Urothelium cell line (cell line): ENCODE measurements at regions not wholly inside any gene's neighbourhood (a gene's known extent, or its start where the extent isn't known, plus 50 kb on each side); places are given as distances from the start of the nearest gene placed in this dataset.

Source experiments
- DNase-seq: peaks from one replicate; pipeline ENCODE4 v3.0.0; 2011; ENCODE audit warnings: low spot score, mixed read lengths
- FAIRE-seq: peaks from 2 replicates; lab custom pipeline; 2011; peaks lifted over from hg19 to GRCh38; lab: Jason Lieb, UNC

DNA sequence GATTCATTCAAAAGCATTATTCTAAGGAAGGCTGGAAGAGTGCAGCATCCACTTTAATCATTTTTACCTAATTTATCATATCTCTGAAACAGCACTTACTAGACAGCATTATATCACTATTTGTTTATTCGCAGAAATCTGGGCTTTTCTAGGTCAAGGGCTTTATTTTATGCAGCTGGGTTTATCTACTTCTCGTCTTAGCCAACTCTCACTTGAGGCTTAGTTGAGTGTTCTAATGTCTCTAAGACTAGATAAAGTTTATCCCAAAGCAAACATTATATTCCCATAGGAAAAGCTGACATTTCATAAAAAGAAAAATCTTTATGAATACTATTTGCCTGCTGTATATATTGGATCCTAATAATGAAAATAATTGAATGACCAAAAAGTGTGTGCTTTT lies 720.8 kb upstream of the FLRT2 start:
- no peak for DNase-seq
- no peak for FAIRE-seq

DNA sequence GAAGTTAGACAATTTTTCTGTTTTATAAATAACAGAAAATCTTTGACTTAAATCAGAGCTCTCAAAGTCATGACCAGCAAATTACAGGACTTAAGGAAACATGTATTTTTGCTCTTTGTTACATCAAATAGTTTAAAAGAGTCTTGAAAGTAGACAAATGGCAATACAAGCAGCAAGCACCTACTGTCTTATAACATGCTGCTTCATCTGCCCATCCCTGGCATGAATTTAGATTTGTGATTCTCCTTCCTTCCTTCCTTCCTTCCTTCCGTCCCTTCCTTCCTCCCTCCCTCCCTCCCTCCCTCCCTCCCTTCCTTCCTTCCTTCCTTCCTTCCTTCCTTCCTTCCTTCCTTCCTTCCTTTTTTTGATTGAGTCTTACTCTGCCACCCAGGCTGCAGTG lies 715.6 kb upstream of the FLRT2 start:
- no peak for DNase-seq
- no peak for FAIRE-seq

GRCh38 chr14:84819528-84819927 lies 710.4 kb upstream of the FLRT2 start:
- DNase-seq (no peak), FAIRE-seq (no peak)

DNA sequence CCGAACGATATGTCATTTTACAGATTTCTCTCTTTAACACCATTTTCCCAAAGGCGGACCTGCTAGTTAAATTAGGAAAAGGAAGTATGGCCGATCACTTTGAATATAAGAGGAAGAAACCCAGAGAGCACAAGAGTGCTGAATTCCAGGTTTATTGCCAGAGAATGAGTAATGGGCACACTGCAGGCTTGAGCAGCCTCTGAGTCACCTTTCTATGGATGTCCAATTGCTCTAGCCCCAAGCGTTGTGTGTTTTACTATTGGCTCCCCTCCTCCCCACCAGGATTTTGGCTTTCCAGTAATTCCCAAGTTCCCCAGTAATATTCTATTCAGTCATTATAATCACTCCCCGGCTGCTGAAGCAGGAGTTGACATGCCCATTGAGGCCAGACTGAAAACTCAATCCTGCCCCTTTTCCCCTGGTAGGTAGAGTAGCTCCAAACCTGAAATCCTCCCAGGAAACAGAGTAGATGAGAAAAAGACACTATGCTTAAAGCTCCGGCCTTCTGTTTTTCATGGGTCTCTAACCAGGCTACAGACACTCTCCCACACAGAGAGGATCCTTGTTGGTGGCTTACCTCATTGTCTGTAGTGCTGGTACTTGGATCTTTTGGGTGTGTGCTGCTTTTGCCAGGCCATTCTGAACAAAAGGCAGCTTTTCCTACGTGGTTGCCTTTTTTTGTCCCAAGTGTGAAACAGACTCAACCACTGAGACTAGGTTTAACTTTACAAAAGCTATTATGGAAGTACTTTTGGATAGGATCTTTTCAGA lies 704.3 kb upstream of the FLRT2 start:
- DNase-seq, result peak; percentile 50
- FAIRE-seq, result no peak

GRCh38 chr14:84826294-84826693 lies 703.6 kb upstream of the FLRT2 start:
- no peak for DNase-seq
- peak; percentile 5 for FAIRE-seq

DNA sequence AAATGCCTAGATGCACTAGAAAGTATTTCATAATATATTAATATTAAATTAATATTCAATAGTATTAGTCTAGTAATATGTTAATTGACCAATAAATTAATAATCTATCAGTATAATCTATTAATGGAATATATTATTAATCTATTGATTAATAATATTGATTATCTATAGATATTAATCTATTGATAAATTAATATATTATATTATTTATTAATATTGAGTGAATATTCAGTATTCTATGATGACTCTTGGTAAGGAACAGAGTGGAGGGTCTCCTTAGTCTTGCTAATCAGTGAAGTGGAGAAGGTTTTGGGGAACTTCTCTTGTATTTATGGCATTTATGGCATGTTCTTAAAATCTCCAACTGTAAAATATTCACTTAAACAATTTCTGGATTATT lies 679.3 kb upstream of the FLRT2 start:
- FAIRE-seq (no peak), DNase-seq (no peak)

- FAIRE-seq (no peak), DNase-seq (no peak)
Observed at GRCh38 chr14:84856751-84857534, 673.0 kb upstream of the FLRT2 start.

- DNase-seq (no peak), FAIRE-seq (no peak)
Observed at GRCh38 chr14:84857571-84857970, 672.4 kb upstream of the FLRT2 start.

DNA sequence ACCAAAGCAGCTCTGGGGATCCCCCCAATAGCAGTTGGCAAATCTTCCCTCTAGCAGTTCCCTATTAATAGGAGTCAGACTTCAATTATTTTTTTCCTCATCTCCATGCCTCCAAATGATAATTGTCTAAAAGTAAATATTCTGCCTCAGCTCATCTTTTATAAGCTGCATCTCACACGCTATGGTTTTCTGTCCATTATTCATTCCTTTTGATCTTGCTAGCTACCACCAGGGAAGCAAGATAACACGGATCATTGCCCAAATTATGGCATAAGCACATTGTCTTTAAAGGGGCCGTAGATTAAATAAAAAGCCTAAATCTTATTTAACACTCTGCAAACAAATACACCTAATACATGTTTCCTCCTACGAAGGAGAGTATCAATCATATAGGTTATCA lies 670.8 kb upstream of the FLRT2 start:
- FAIRE-seq (no peak), DNase-seq (no peak)

- DNase-seq, result no peak
- FAIRE-seq, result no peak
Observed at GRCh38 chr14:84864548-84865271, 665.2 kb upstream of the FLRT2 start.

DNA sequence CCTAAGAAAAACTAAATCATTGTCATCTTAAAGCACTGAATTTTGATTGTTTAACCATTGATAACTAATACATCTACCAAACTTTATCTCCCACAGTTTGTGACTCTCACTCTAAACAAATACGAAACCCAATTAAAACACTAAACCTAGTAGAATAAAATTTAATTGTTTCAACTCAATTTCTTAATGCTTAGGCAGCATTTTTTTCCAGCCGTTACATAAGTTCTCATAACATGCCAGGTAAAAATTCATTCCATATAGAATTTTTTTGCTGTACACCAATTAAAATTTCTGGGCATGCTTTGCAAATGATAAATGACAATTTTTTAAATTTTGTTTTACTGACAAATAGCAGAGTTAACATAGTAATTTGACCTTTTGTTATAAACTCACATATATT lies 658.2 kb upstream of the FLRT2 start:
- FAIRE-seq, result no peak
- no peak for DNase-seq

- FAIRE-seq, result no peak
- DNase-seq, result no peak
Observed at GRCh38 chr14:84874436-84874835, 655.5 kb upstream of the FLRT2 start.

DNA sequence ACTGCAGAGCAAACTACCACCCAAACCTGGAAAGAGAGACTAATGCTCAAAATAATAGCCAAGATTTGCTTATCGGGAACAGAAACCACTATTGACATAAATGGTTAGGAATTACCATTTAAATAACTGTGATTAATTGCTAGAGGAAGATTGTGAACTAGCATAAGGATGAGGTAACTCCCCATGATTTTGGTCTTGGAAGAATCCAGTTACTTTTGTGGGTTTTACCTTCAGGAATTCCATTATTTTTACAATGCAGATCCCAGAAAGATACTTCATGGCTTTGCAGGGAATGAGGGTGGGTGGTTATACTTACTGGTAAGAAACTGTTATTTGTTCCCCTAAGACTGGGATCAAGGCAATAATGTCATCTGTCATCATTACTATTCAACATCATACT lies 652.9 kb upstream of the FLRT2 start:
- no peak for FAIRE-seq
- no peak for DNase-seq

GRCh38 chr14:84882830-84883229 lies 647.1 kb upstream of the FLRT2 start:
- DNase-seq (no peak), FAIRE-seq (no peak)

GRCh38 chr14:84885061-84885460 lies 644.9 kb upstream of the FLRT2 start:
- DNase-seq (no peak), FAIRE-seq (no peak)

- no peak for DNase-seq
- no peak for FAIRE-seq
Observed at GRCh38 chr14:84891404-84891803, 638.5 kb upstream of the FLRT2 start.

DNA sequence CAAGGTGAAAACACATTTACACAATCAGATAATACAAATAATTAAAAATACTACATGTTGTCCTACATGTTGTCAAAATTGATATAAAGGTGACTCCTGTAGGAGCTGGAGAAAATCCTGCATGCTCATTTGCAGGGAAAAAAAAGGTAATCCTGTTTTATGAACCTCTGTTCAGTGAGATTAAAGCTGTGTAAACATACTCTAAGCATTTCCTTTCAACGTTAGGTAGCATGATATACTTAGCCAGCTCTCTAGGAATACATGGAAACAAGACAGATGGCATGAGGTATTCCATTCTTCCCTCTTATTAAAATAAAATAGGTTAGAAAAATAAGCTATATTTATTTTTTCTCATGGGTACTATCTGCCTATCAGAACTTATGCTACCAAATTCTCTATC lies 635.7 kb upstream of the FLRT2 start:
- DNase-seq, result no peak

GRCh38 chr14:84922370-84922769 lies 607.6 kb upstream of the FLRT2 start:
- FAIRE-seq, result no peak
- DNase-seq, result no peak

More for the DNA sequence above, 635.7 kb upstream of the FLRT2 start:
- no peak for FAIRE-seq

DNA sequence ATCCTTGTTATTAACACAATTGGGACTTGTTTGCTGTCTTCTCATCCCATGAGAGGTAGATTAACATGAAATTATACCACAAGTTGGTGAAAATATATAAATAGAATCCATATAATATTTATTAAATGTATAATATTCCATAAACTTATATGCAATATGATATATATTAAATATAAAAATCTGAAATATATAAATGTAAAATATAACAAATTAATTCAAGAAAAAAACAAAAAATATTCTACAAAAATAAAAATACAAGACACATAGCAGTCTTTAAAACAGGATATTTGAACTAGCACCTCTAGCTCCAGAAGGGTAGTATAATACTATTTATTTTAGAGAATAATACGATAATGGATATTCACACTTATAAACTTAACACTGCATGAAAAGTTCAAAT lies 603.3 kb upstream of the FLRT2 start:
- DNase-seq (no peak), FAIRE-seq (no peak)

DNA sequence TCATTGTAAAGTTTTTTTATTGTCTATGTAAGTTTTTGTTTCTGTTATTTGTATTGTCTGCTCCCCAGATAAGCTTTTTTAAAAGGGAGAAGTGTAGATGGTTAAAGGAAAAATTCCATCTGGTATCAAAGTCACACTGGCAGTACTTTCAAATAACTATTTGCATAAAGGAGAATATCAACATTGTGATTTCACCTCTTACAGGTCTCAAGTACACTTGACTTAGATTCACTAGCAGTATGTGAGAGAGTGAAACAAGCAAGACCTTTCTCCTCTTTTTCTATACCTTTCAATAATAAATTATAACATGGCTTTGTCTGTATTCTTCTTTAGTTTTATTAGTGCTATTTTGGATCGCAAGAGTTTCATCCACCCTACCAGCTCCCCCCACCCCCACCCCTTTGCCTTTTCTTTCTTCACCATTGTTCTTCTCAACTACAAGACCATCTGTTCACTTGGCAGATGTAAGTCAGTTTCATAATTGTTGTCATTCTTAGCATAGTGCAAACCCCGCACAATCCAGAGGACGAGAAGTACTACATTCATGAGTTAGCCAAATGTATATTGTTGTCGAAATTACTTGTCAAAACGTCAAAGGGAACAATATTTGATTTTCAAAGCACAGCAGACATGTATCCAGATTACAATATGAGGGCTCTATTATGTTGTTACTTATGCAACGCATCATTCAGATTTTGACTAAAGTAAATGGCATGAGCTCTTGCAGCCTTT lies 602.7 kb upstream of the FLRT2 start:
- DNase-seq (no peak), FAIRE-seq (no peak)

- no peak for FAIRE-seq
- no peak for DNase-seq
Observed at GRCh38 chr14:84929086-84929485, 600.9 kb upstream of the FLRT2 start.
